GM21737 (cell line): ENCODE measurements at regions not wholly inside any gene's neighbourhood (a gene's known extent, or its start where the extent isn't known, plus 50 kb on each side); places are given as distances from the start of the nearest gene placed in this dataset.

ENCODE experiments used
- ATAC-seq: cut with Tn5 transposase; IDR thresholded peaks from one replicate; pipeline ENCODE4 v1.9.1; 2021; ENCODE audit warnings: mild to moderate bottlenecking, moderate library complexity; ENCODE audit not compliant: unreplicated experiment

GRCh38 chr16:85253084-85253941, 141.0 kb upstream of the CIBAR2 start:
- ATAC-seq: peak; percentile 53

- no peak for ATAC-seq
These were observed 141.8 kb upstream of the CIBAR2 start for GRCh38 chr16:85254051-85254450.

- no peak for ATAC-seq
These were observed 142.6 kb upstream of the CIBAR2 start for GRCh38 chr16:85254921-85255320.

- no peak for ATAC-seq
These were observed 143.5 kb upstream of the CIBAR2 start for GRCh38 chr16:85255777-85256176.

- no peak for ATAC-seq
These were observed 144.0 kb upstream of the CIBAR2 start for GRCh38 chr16:85256190-85256739.

- no peak for ATAC-seq
These were observed 145.2 kb upstream of the CIBAR2 start for GRCh38 chr16:85257483-85257882.

- no peak for ATAC-seq
These were observed 145.9 kb upstream of the CIBAR2 start for GRCh38 chr16:85258166-85258565.

GRCh38 chr16:85258629-85259028, 146.4 kb upstream of the CIBAR2 start:
- ATAC-seq: no peak

- no peak for ATAC-seq
These were observed 147.0 kb upstream of the CIBAR2 start for GRCh38 chr16:85259115-85259831.

GRCh38 chr16:85259832-85260167, 147.5 kb upstream of the CIBAR2 start:
- no peak for ATAC-seq

- no peak for ATAC-seq
These were observed 148.9 kb upstream of the CIBAR2 start for GRCh38 chr16:85261204-85261603.

- ATAC-seq: no peak
These were observed 149.6 kb upstream of the CIBAR2 start for GRCh38 chr16:85261657-85262557.

GRCh38 chr16:85262558-85263238, 150.4 kb upstream of the CIBAR2 start:
- ATAC-seq: no peak

GRCh38 chr16:85263239-85263585, 150.9 kb upstream of the CIBAR2 start:
- ATAC-seq: no peak

GRCh38 chr16:85264752-85265151, 152.5 kb upstream of the CIBAR2 start:
- ATAC-seq: no peak

GRCh38 chr16:85265161-85265784, 153.0 kb upstream of the CIBAR2 start:
- ATAC-seq: no peak

- ATAC-seq: no peak
These were observed 153.5 kb upstream of the CIBAR2 start for GRCh38 chr16:85265810-85266209.

- ATAC-seq: no peak
These were observed 154.6 kb upstream of the CIBAR2 start for GRCh38 chr16:85266857-85267256.

- ATAC-seq: no peak
These were observed 155.2 kb upstream of the CIBAR2 start for GRCh38 chr16:85267414-85267945.

GRCh38 chr16:85269165-85269564, 156.9 kb upstream of the CIBAR2 start:
- no peak for ATAC-seq
